ENCODE measurements at regions not wholly inside any gene's neighbourhood (a gene's known extent, or its start where the extent isn't known, plus 50 kb on each side); places are given as distances from the start of the nearest gene placed in this dataset.

- TF ChIP-seq, protein P1, sequence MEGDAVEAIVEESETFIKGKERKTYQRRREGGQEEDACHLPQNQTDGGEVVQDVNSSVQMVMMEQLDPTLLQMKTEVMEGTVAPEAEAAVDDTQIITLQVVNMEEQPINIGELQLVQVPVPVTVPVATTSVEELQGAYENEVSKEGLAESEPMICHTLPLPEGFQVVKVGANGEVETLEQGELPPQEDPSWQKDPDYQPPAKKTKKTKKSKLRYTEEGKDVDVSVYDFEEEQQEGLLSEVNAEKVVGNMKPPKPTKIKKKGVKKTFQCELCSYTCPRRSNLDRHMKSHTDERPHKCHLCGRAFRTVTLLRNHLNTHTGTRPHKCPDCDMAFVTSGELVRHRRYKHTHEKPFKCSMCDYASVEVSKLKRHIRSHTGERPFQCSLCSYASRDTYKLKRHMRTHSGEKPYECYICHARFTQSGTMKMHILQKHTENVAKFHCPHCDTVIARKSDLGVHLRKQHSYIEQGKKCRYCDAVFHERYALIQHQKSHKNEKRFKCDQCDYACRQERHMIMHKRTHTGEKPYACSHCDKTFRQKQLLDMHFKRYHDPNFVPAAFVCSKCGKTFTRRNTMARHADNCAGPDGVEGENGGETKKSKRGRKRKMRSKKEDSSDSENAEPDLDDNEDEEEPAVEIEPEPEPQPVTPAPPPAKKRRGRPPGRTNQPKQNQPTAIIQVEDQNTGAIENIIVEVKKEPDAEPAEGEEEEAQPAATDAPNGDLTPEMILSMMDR (IDR thresholded peaks at IDR 0.05; ENCODE audit: low read length) = no peak
- TF ChIP-seq EZH2phosphoT487 (IDR thresholded peaks at IDR 0.05; ENCODE audit: low read length) = no peak
These were observed 75.7 kb upstream of the JARID2 start for GRCh38 chr6:15170126-15170525.

Measured in MM.1S (cell line).